Stimulated activated CD8-positive, alpha-beta memory T cell treated with anti-CD3 and anti-CD28 coated beads, Interleukin-4, amount 100 ng/mL, for 48 hours (primary cell): ENCODE measurements at regions not wholly inside any gene's neighbourhood (a gene's known extent, or its start where the extent isn't known, plus 50 kb on each side); places are given as distances from the start of the nearest gene placed in this dataset.

Source experiments
- DNase-seq: peaks from one replicate; pipeline ENCODE4 v3.0.0-alpha.2; 2020

DNA sequence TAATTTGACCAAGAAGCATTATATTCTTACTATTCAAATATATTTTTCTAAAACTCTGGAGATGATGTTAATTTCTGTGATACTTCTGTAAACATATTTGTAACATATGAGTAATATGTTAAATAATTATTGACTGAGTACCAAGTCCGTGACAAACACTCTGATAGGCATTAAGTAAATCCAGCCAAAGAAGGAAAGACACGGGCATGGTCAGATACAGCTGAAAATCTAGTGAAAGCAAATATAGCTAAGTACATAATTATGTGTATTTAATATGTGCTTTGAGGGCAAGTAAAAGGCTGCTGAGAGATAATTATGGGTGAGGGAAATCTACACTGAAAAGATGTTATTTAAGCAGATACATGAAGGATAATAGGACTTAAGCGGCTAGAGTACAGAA lies 1263.6 kb upstream of the ADGRL3 start:
- no peak for DNase-seq

DNA sequence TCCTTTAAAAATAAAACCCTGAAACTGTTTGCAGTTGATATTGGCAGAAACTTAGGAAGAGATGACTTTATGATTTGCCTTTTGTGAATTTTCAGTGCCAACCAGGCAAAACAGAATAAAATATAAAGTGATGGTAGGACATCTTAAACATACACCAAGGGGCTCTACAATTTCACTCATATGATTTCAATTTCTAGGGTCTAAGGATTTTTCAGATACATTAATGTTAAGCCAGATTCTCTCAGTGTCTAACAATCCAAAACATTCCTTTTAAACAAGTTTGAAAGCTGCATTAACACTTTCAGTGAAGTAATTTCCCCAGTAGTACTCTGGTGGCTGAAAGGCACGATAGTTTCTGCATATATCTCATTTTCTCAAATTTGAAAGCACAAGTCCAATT lies 1262.0 kb upstream of the ADGRL3 start:
- no peak for DNase-seq

DNA sequence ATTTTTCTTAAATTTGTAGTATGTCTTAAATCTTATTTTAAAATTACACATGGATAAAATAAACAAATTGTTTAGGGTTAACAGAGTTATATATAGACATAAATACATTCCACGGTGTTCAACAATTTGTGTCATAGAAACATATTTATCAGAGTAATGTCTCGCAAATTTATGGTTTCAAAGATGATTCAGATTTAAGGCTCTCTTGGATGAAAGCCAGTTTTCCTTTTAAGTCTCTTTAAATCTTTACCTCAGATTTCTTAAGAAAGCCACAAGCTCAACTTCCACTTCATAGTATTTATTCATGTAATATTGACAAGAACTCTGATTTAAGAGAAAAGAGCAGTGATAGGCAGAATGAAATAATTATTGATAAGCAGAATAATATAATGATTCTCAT lies 1254.8 kb upstream of the ADGRL3 start:
- DNase-seq, result no peak

DNA sequence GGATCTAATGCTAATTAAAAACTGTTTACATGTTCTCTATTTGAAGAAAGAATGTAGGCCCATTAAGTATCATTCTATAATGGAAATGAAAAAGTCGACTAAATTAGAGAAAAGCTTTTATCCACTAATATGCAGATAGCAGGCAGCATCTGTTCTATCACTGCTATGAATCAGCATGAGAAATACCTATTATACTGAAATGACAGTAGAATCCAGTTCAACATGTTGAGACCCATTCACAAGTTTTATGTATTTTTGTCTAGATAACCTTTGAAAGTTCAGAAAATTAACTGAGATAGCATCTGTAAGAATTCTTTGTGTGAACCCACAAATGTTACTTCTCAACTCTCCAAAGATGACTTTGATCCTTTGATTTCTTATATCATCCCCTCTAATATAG lies 1254.4 kb upstream of the ADGRL3 start:
- no peak for DNase-seq

DNA sequence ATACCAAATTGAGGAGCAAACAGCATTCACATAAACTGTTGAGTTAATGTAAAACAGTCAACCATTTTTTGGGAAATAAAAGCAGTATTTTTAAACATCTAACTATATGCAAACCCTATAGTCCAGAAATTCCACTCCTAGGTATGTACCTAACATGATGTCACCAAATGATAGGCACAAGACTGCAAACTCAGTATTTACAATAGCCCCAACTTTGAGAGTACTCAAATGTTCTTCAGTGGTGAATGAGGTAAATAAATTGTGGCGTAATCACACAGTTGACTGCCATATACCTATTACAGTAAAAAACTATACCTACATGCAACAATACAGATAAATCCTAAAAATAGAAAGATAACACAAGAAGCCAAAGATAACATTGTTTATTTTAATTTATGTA lies 1243.8 kb upstream of the ADGRL3 start:
- no peak for DNase-seq

DNA sequence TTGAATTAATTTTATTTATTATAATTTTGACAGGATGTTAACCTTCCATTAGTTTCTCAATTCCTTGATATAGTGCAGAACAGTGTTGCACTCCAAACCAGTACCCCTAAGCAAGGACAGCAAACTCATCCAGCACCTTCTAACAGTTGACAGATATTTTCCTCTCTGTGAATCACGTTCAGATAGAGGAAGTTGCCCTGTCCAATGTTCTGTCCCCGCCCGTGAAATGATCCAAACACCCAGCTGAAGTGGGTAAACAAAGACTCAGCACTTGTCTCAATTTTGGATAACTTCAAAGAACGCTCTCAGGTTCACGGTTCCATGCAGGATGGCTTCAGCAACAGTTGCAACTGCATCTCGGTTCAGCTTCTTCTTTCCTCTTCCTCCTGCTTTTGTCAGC lies 1240.0 kb upstream of the ADGRL3 start:
- no peak for DNase-seq

DNA sequence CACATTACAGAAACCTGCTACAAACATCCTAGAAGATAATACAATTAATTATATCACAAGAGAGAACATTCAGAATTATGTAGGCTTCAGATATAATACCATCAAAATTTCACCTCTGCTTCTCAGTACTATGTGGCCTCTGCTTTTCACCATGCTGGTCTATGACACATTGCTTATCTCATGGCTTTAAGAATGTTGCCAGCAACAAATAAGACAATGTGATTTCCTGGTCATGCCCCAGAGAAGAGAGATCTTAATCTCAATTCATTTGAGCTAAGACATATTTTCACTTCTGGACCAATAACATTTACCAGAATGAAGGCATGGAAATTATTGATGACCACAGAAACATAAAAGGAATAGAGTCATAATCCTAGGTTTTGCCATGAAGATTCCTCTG lies 1233.4 kb upstream of the ADGRL3 start:
- DNase-seq, result no peak

DNA sequence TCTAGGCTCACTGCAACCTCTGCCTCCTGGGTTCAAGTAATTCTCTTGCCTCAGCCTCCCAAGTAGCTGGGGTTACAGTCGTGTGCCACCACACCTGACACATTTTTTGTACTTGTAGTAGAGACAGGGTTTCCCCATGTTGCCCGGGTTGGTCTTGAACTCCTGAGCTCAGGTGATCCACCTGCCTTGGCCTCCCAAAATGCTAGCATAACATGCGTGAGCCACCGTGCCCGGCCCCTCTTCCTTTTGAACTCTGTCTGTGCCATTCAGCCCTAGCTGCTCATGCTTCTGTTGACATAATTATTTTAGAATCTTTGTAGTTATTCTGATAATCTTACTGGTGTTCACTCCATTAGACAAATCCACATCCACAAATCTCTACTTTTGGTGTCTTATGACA lies 1231.3 kb upstream of the ADGRL3 start:
- DNase-seq, result no peak

DNA sequence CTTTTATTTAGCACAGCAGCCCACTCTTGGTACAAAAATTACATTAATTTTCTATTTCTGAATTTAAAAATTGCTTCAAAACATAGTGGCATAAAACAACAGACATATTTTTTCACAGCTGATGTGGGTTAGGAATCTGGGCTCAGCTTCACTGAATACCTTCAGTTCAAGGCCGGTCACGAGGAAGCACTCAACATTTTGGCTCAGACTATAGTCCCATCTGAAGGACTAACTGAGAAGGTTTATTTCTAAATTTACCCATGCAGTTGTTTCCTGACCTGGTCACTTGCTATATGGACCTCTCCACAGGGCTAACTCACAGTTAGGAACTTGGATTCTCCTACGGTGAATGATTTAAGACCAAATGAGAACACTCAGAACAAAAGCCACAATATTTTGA lies 1230.2 kb upstream of the ADGRL3 start:
- no peak for DNase-seq

DNA sequence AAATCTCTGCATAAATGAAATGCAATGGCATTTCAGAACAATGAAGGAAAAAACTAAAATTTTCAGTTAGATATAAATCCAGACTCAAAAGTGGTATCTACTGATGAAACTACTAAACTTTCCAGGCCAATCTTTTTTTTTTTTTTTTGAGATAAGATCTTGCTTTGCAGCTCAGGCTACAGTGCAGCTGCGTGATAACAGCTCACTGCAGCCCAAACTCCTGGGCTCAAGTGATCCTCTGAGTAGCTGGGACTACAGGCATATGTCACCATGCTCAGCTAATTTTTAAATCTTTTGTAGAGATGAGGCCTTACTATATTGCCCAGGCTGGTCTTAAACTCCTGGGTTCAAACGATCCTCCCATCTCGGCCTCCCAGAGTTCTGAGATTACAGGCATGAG lies 1228.2 kb upstream of the ADGRL3 start:
- DNase-seq, result no peak

DNA sequence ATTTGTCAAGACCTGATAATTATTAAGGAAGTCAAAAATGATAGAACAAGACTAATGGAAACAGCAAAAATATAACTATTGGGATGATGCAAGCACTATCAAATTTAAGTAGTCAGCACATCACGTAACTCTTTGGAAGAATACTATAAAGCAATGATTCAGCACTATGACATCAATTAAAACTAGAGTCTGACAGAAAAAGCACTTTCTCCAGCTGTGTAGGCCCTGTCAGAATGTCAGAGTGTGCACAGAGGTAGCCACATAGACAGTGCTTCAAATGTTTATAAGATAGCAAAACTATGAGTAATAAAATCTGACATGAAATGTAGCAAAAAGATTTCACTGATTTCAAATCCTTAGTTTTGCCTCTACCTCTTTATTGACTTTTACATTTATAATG lies 1226.6 kb upstream of the ADGRL3 start:
- no peak for DNase-seq

DNA sequence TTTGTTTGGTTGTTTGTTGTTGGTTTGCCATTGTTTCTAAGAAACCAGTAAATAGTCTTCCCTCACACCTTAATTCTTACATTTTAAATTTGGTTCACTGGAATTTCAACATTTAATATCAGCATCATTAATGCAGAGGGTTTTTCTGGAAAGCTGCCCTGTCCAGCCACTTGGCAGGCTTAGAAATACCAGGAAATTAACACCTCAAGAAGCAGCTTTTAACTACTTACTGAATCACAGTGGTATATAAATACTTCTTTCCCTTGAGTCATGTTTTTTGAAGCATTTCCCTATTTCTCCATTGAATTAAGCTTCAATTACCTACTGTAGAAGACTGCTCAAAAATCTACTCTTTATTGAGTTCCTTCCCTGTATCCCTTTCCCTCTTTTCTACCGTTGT lies 1221.1 kb upstream of the ADGRL3 start:
- no peak for DNase-seq

DNA sequence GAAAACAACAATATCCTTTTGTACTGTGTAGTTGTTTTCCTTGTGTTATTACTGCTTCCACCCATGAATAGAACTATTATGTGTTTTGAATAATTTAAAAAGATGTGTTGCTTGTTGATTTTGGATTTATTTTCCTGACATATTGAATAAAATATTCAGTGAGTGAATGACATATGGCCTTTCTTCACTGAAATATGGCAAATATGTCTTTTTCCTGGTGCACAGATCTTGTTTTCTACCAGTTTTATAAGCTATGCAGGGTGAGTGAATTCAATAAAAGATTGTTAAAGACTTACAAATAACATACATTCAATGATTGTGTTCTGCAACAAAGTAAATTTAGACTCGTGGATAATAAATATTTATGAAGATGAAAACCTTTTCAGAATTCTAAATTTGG lies 1216.3 kb upstream of the ADGRL3 start:
- DNase-seq, result no peak

DNA sequence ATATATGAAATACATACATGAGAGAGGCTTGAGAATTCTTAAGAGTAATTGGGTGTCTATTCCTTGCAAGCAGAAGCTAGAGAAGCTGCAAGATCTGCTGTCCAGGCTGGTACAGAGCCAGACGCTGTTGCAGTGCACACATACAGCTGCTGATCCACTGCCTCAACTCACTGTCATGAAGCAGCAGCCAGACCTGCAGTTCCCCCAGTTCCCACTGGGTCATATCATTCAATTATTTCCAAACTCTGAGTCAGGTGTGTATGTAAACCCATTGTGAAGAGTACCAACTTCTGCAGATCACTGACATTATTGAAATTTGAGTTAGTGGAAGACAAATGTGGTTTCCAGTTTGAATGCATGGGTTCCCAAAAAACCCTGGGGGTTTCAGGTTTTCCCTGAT lies 1212.8 kb upstream of the ADGRL3 start:
- no peak for DNase-seq

DNA sequence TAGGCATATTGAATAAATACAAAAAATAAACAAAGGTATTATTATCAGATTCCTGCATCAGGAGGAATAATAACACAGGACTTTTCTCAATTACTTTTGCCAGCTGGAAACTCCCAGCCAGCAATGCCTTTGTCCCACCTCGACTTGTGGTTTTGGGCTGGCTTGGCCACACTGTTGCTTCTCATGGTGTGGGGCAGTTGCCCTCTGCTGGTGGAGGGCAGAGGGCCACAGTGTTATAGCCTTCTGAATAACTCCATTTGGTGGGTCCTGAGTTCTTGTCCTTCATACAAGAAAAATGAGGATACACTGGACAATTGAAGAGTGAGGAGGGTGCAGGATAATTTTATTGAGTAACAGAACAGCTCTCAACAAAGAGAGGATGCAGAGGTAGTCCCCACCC lies 1206.0 kb upstream of the ADGRL3 start:
- no peak for DNase-seq

DNA sequence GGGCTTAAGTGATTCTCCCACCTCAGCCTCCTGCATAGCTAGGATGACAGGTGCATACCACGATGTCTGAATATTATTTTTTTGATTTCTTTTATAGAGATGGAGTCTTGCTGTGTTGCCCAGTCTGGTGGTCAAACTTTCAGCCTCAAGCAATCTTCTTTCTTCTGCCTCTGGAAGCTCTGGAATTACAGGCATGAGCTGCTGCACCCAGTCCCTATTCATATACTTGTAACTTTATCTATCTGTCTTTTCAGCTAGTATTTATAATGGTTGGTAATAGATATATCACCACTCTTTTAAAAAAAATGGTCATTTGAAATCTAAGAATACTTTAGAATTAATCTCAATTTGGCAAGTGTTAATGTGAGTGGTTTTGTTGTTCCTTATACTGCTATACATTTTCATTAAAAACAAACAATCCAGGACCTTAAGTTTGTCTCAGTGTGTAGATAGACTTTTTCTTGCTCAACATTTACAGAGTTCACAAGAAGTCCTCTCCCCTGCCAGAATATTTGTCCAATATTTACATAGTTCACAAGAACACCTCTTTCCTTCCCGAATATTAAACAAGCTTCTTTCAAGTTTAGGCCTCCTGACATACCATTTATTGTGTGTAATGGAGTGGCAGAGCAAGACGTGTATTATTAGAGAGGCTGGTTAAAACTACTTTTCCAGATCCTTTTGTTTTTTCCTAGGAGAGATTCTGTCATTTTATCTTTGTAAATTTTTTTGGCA lies 1197.4 kb upstream of the ADGRL3 start:
- DNase-seq, result no peak

DNA sequence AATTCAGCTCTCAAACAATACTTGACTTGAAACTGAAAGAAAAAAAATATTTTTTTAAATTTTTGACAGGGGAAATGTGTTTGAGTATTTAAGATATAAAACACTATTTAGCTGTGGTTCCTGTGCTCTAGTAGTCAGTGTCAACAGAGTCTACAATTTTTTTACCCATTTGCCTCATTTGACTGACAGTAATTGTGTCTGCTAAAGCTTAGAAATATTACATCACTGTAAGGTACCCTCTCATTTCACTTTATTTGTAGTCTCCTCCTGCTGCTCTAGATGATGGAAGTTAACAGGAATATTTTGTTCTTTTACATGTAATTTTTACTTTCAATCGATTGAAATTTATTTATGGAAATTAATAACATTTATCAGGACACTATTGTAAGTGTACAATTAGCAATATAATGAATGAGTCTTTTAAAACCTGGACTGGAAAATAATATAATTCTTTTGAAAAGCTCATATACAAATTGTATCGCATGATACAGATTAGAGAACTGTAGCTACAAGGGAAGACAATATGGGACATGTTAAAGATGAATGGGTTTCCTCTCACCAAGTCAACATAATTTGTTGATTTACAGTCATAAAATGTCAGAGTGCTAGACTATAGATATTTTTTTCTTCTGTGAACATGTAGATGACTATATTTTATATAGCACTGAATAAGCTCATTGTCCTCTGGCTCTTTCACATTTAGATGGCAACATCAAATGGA lies 1186.5 kb upstream of the ADGRL3 start:
- DNase-seq, result no peak

DNA sequence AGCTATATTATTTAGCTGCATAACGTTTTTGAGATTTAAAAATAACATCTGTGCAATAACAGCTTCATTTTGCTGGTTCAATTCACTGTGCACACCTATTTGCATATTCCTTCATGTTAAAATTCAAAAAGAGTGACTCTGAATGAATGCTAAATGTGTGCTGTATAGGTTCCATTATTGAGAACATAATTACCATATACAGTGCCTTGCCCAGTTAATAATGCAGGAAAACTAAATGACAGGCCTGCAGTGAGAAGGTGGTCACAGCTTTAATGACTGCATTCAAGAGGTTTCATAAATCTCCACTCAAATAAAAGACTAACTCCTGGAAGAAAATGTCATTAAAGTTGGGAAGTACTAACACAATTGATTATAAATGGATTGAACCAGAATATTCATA lies 1183.2 kb upstream of the ADGRL3 start:
- DNase-seq, result no peak

DNA sequence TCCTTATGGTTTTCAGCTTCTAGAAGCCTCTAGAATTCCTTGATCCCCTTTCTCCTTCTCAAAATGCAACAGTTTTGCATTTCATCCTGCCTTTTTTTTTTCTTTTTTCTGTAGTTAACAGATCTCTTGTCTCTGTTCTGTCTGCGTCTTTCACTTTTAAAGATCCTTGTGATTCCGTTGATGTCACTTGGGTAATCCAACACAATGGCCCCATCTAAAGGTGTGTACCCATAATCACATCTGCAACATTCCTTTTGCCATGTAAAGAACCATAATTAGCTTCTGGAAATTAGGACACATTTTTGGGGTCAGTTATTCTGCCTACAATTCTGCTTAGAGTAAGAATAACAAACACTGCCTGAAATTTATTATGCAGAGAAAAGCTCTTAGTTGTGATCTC lies 1180.9 kb upstream of the ADGRL3 start:
- no peak for DNase-seq

DNA sequence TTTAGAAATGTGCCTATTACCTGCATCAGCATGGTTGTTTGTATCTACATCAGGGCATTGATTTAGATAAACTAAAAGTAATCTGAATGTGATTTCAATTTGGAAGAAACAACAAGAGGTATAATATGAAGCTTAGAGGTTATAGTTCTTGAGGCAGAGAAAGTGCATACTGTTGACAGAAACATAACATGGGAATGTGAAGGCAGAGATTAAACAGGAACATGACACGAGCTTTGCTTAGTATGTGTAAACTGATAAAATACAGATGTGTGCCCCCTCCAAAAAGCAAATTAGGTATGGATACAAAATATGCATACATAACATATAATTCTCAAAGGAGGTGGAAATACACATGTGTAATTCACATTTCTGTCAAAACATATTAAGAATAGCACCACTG lies 1180.2 kb upstream of the ADGRL3 start:
- DNase-seq, result no peak

DNA sequence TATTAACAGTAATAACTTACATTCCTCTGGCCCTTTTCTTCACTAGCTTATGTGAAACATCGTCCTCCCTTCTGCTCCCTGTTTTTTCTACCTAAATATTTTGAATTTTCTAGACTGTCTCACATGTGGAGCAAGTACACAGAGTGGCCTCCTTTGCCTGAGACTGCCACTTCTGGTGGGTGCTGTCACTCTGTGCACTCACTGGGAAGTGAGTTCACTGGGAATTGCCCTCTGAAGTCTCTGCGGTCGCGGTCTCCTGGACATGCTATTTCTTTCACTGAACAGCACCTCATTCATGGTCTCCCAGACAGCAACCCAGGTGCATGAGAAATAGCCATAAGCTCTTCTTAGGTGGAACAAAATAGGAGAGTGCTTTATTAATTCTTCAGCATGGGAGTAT lies 1179.7 kb upstream of the ADGRL3 start:
- DNase-seq, result no peak

DNA sequence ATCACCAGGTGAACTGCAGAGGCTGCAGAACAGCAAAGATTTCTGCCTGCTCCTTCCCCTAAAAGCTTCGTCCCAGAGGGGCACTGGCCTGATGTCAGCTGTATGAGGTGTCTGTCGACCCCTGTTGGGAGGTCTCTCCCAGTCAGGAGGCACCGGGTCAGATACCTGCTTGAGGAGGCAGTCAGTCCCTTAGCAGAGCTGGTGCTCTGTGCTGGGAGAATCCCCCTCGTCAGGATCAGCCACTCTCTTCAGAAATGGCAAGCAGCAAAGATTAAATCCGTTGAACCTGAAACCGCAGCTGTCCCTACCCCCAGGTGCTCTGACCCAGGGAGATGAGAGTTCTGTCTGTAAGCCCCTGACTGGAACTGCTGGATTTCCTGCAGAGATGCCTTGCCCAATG lies 1166.3 kb upstream of the ADGRL3 start:
- no peak for DNase-seq

DNA sequence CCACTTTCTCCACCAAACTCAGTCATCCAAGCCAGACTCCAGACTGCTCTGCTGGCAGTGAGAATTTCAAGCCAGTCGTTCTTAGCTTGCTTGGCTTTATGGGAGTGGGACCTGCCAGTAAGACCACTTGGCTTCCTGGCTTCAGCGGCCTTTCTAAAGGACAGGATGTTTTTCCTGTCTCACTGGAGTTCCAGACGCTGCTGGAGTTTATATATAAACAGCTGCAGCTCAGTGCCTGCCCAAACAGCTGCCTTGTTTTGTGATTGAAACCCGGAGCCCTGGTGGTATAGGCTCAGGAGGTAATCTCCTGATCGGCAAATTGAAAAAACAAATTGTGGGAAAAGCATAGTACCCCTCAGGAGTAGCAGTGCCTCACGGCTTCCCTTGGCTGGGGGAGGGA lies 1165.8 kb upstream of the ADGRL3 start:
- DNase-seq, result no peak

DNA sequence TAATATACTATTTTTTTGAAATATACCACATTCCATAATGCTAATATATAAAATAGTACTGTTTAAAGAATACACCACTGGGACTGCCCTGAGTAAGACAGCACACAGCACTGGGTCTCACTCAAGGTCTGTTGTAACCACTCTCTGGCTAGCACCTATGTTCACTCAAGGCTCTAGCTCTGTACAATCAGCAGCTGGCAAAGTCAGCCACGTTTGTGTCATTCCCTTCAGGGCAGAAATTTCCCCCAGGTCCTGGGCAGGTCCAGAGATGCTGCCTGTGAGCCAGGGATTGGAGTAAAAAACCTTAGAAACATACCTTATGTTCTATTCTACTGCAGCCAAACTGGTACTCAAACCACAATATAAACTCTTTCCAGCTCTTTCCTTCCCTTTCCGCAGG lies 1160.2 kb upstream of the ADGRL3 start:
- DNase-seq, result no peak

DNA sequence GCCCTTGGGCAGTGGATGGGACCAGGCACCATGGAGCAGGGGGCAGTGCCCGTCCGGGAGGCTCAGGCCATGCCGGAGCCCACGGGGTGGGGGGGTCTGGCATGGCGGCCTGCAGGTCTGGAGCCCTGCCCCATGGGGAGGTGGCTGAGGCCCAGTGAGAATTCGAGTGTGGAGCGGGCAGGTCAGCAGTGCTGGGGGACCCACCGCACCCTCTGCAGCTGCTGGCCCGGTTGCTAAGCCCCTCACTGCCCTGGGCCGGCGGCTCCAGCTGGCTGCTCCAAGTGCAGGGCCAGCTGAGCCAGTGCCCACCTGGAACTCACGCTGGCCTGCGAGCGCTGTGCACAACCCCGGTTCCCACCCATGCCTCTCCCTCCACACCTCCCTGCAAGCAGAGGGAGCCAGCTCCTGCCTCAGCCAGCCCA lies 1157.9 kb upstream of the ADGRL3 start:
- DNase-seq, result no peak
